ENCODE measurements at regions not wholly inside any gene's neighbourhood (a gene's known extent, or its start where the extent isn't known, plus 50 kb on each side); places are given as distances from the start of the nearest gene placed in this dataset.

- no peak for TF ChIP-seq CTCF (conservative IDR thresholded peaks at IDR 0.05; ENCODE audit: control insufficient read depth, insufficient read depth, low read depth, low read length)
- no peak overlapping the region for H3K4me3 ChIP-seq (ENCODE audit: control insufficient read depth, low read depth, low read length)
- no peak for DNase-seq (ENCODE audit: low read depth)
These were observed 98.4 kb upstream of the SPRED1 start for GRCh38 chr15:38154255-38154654.

GRCh38 chr15:38154837-38155236 lies 97.8 kb upstream of the SPRED1 start:
- DNase-seq (ENCODE audit: low read depth): no peak
- no peak overlapping the region for H3K4me3 ChIP-seq (ENCODE audit: control insufficient read depth, low read depth, low read length)
- TF ChIP-seq CTCF (conservative IDR thresholded peaks at IDR 0.05; ENCODE audit: control insufficient read depth, insufficient read depth, low read depth, low read length): no peak

GRCh38 chr15:38163658-38164057 lies 89.0 kb upstream of the SPRED1 start:
- H3K4me3 ChIP-seq (ENCODE audit: control insufficient read depth, low read depth, low read length): no peak overlapping the region
- DNase-seq (ENCODE audit: low read depth): no peak
- no peak for TF ChIP-seq CTCF (conservative IDR thresholded peaks at IDR 0.05; ENCODE audit: control insufficient read depth, insufficient read depth, low read depth, low read length)

- DNase-seq (ENCODE audit: low read depth): peak; percentile 38
- TF ChIP-seq CTCF (conservative IDR thresholded peaks at IDR 0.05; ENCODE audit: control insufficient read depth, insufficient read depth, low read depth, low read length): no peak
- no peak overlapping the region for H3K4me3 ChIP-seq (ENCODE audit: control insufficient read depth, low read depth, low read length)
These were observed 88.6 kb upstream of the SPRED1 start for GRCh38 chr15:38164061-38164460.

- H3K4me3 ChIP-seq (ENCODE audit: control insufficient read depth, low read depth, low read length): no peak overlapping the region
- no peak for DNase-seq (ENCODE audit: low read depth)
- no peak for TF ChIP-seq CTCF (conservative IDR thresholded peaks at IDR 0.05; ENCODE audit: control insufficient read depth, insufficient read depth, low read depth, low read length)
These were observed 88.1 kb upstream of the SPRED1 start for GRCh38 chr15:38164507-38164906.

- peak; percentile 55 for DNase-seq (ENCODE audit: low read depth)
- H3K4me3 ChIP-seq (ENCODE audit: control insufficient read depth, low read depth, low read length): no peak overlapping the region
- no peak for TF ChIP-seq CTCF (conservative IDR thresholded peaks at IDR 0.05; ENCODE audit: control insufficient read depth, insufficient read depth, low read depth, low read length)
These were observed 84.1 kb upstream of the SPRED1 start for GRCh38 chr15:38168467-38169070.

GRCh38 chr15:38171973-38172372 lies 80.7 kb upstream of the SPRED1 start:
- no peak for DNase-seq (ENCODE audit: low read depth)
- no peak overlapping the region for H3K4me3 ChIP-seq (ENCODE audit: control insufficient read depth, low read depth, low read length)
- TF ChIP-seq CTCF (conservative IDR thresholded peaks at IDR 0.05; ENCODE audit: control insufficient read depth, insufficient read depth, low read depth, low read length): no peak
